Upper lobe of right lung (tissue), 1 donor: ENCODE measurements at regions not wholly inside any gene's neighbourhood (a gene's known extent, or its start where the extent isn't known, plus 50 kb on each side); places are given as distances from the start of the nearest gene placed in this dataset.
A peak's percentile ranks its signal among the peaks of the same experiment; 100 is the strongest.

ENCODE experiments used
- ATAC-seq: fragments of 200-7000 bp; cut with Tn5 transposase; one replicate; pipeline ENCODE4 v1.9.1; 2020; ENCODE audit warnings: mild to moderate bottlenecking, moderate library complexity
- DNase-seq: peaks from one replicate; pipeline ENCODE4 v3.0.0-alpha.2; 2020
- H3K27ac ChIP-seq: fragments of 200-600 bp; one replicate; pipeline ENCODE4 v1.8.0; 2022
- H3K27me3 ChIP-seq: fragments of 200-600 bp; one replicate; pipeline ENCODE4 v1.8.0; 2022; ENCODE audit warnings: mild to moderate bottlenecking
- H3K36me3 ChIP-seq: fragments of 200-600 bp; one replicate; pipeline ENCODE4 v1.8.0; 2022
- H3K4me1 ChIP-seq: fragments of 200-600 bp; one replicate; pipeline ENCODE4 v1.8.0; 2022
- H3K4me3 ChIP-seq: fragments of 200-600 bp; one replicate; pipeline ENCODE4 v1.8.0; 2022; ENCODE audit warnings: mild to moderate bottlenecking
- H3K9me3 ChIP-seq: fragments of 200-600 bp; one replicate; pipeline ENCODE4 v1.8.0; 2022
- intact Hi-C: fragments of 100-400 bp; cut with DNase I; formaldehyde crosslinking; loops from one replicate; pipeline ENCODE4 v1.11.0; 2022
- TF ChIP-seq, protein P1 (sequence below): fragments of 200-600 bp; IDR thresholded peaks from one replicate; pipeline ENCODE4 v1.8.0; 2022; ENCODE audit warnings: antibody characterized with exemption
- donor health status: DM: no; HTN: yes; CAD: no; lungs with severe emphysema.

DNA sequence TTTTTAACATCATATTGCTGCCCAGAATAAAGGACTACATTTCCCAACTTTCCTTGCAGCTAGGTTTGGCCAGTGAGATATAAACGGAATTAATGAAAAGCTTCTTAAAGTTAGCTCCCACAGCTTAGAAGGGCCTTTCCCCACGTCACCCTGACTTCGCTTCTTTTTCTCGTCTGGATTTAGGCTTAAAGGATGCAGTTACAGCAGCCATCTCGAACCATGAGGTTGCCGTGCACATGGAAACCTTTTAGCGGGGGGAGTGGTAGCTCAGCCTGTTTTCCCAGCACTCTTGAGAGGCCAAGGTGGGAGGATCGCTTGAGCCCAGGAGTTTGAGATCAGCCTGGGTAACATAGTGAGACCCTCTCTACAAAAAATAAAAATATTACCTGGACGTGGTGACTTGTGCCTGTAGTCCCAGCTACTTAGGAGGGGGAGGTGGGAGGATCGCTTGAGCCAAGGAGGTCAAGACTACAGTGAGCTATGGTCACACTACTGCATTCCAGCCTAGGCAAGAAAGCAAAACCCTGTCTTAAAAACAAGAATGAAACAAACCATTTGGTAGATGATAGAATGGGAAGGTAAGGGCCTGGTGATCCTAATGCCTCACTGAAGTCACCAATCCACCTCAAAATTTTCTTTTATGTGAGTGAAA is 64.3 kb upstream of the C1GALT1 start:
- Histone ChIP-seq H3K27me3 (no peaks in the 10 kb centered on the region), H3K27ac (no peak overlapping the region), H3K4me3 (no peak overlapping the region), H3K36me3 (no peaks in the 10 kb centered on the region), H3K9me3 (no peaks in the 10 kb centered on the region), H3K4me1 (peaks cover 14% of the 10 kb centered on the region)
- TF ChIP-seq, protein P1, sequence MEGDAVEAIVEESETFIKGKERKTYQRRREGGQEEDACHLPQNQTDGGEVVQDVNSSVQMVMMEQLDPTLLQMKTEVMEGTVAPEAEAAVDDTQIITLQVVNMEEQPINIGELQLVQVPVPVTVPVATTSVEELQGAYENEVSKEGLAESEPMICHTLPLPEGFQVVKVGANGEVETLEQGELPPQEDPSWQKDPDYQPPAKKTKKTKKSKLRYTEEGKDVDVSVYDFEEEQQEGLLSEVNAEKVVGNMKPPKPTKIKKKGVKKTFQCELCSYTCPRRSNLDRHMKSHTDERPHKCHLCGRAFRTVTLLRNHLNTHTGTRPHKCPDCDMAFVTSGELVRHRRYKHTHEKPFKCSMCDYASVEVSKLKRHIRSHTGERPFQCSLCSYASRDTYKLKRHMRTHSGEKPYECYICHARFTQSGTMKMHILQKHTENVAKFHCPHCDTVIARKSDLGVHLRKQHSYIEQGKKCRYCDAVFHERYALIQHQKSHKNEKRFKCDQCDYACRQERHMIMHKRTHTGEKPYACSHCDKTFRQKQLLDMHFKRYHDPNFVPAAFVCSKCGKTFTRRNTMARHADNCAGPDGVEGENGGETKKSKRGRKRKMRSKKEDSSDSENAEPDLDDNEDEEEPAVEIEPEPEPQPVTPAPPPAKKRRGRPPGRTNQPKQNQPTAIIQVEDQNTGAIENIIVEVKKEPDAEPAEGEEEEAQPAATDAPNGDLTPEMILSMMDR: no peak
- ATAC-seq: no peak
- intact Hi-C loops: no loop called here
- no peak for DNase-seq

DNA sequence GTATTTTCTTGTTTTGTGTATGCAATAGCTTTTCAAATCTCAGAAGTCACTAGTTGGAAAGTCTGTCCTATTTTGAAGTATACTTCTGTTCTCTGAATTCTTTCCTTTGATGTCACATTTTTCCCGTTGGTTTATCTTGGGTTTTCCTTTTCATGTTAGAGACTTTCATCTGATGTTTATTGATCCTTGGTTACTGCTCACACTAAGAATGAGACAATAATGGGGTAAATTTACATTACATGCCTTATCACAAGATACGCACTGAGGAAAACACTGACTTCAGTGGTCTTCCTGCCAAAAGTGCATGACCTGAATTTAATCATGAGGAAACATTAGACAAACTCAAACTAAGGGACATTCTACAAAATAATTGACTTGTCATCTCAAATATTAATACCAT is 63.5 kb upstream of the C1GALT1 start:
- Histone ChIP-seq H3K27me3 (no peaks in the 10 kb centered on the region), H3K4me3 (no peak overlapping the region), H3K9me3 (no peaks in the 10 kb centered on the region), H3K4me1 (peaks cover 20% of the 10 kb centered on the region), H3K27ac (no peak overlapping the region), H3K36me3 (no peaks in the 10 kb centered on the region)
- intact Hi-C loops: no loop called here
- TF ChIP-seq, protein P1: no peak
- ATAC-seq (no peak), DNase-seq (no peak)

- TF ChIP-seq, protein P1: no peak
- no peaks in the 10 kb centered on the region for H3K36me3 ChIP-seq
- H3K4me3 ChIP-seq: no peak overlapping the region
- ATAC-seq (no peak), DNase-seq (no peak)
- H3K4me1 ChIP-seq: peaks cover 18% of the 10 kb centered on the region
- no peaks in the 10 kb centered on the region for H3K27me3 ChIP-seq
- H3K27ac ChIP-seq: no peak overlapping the region
- no peaks in the 10 kb centered on the region for H3K9me3 ChIP-seq
- intact Hi-C loops: no loop called here
Observed at GRCh38 chr7:7119729-7120128, 62.6 kb upstream of the C1GALT1 start.

GRCh38 chr7:7122033-7122478 is 60.3 kb upstream of the C1GALT1 start:
- H3K27me3 ChIP-seq: no peaks in the 10 kb centered on the region
- TF ChIP-seq, protein P1: no peak
- peaks cover 18% of the 10 kb centered on the region for H3K4me1 ChIP-seq
- ATAC-seq (no peak), DNase-seq (no peak)
- H3K4me3 ChIP-seq: no peak overlapping the region
- H3K27ac ChIP-seq: no peak overlapping the region
- H3K36me3 ChIP-seq: no peaks in the 10 kb centered on the region
- no peaks in the 10 kb centered on the region for H3K9me3 ChIP-seq
- intact Hi-C loops: no loop called here

- TF ChIP-seq, protein P1: no peak
- H3K27me3 ChIP-seq: no peaks in the 10 kb centered on the region
- peak; percentile 61 for ATAC-seq
- DNase-seq: no peak
- intact Hi-C loops: no loop called here
- no peaks in the 10 kb centered on the region for H3K9me3 ChIP-seq
- no peak overlapping the region for H3K4me3 ChIP-seq
- H3K4me1 ChIP-seq: peaks cover 18% of the 10 kb centered on the region
- H3K36me3 ChIP-seq: no peaks in the 10 kb centered on the region
- no peak overlapping the region for H3K27ac ChIP-seq
Observed at GRCh38 chr7:7122701-7123281, 59.6 kb upstream of the C1GALT1 start.
